HL-60 (cell line): ENCODE measurements at regions not wholly inside any gene's neighbourhood (a gene's known extent, or its start where the extent isn't known, plus 50 kb on each side); places are given as distances from the start of the nearest gene placed in this dataset.
A peak's percentile ranks its signal among the peaks of the same experiment; 100 is the strongest.

Source experiments
- DNase-seq, 2 experiments: peaks; one replicate each; pipeline ENCODE4 v3.0.0-alpha.2; 2010 to 2020; ENCODE audit warnings: low read depth in 1 of 2, low spot score in 1 of 2
- H3K27ac ChIP-seq: fragments of 250-450 bp; sonication (Bioruptor Pico); replicated peaks from 2 replicates; pipeline ENCODE4 v1.5.1; 2020; ENCODE audit warnings: mild to moderate bottlenecking, moderate library complexity
- H3K27me3 ChIP-seq: fragments of 250-450 bp; sonication (Bioruptor Pico); 2 replicates; pipeline ENCODE4 v1.5.1; 2021; ENCODE audit warnings: mild to moderate bottlenecking, moderate library complexity; ENCODE audit not compliant: insufficient read depth, poor library complexity, severe bottlenecking
- H3K4me3 ChIP-seq: replicated peaks from 2 replicates; pipeline ENCODE4 v1.5.1; 2011; ENCODE audit warnings: mild to moderate bottlenecking, control low read depth, low read length; ENCODE audit not compliant: insufficient read depth
- GABPA ChIP-seq: IDR thresholded peaks from 2 replicates; pipeline ENCODE4 v1.6.1; 2012; ENCODE audit warnings: low read depth
- POLR2AphosphoS5 ChIP-seq: IDR thresholded peaks from 2 replicates; pipeline ENCODE4 v1.6.1; 2012; ENCODE audit warnings: low read depth
- SPI1 ChIP-seq: IDR thresholded peaks from 2 replicates; pipeline ENCODE4 v1.6.1; 2012; ENCODE audit warnings: low read depth, mild to moderate bottlenecking, borderline replicate concordance
- TF ChIP-seq, protein P1 (sequence below): IDR thresholded peaks from one replicate; pipeline ENCODE4 v1.5.1; 2011; ENCODE audit warnings: low read length, control low read depth, inconsistent platforms; ENCODE audit not compliant: insufficient read depth
- TF ChIP-seq, protein P2 (sequence below): IDR thresholded peaks from 2 replicates; pipeline ENCODE4 v1.6.1; 2012; ENCODE audit warnings: low read depth; ENCODE audit not compliant: insufficient replicate concordance

DNA sequence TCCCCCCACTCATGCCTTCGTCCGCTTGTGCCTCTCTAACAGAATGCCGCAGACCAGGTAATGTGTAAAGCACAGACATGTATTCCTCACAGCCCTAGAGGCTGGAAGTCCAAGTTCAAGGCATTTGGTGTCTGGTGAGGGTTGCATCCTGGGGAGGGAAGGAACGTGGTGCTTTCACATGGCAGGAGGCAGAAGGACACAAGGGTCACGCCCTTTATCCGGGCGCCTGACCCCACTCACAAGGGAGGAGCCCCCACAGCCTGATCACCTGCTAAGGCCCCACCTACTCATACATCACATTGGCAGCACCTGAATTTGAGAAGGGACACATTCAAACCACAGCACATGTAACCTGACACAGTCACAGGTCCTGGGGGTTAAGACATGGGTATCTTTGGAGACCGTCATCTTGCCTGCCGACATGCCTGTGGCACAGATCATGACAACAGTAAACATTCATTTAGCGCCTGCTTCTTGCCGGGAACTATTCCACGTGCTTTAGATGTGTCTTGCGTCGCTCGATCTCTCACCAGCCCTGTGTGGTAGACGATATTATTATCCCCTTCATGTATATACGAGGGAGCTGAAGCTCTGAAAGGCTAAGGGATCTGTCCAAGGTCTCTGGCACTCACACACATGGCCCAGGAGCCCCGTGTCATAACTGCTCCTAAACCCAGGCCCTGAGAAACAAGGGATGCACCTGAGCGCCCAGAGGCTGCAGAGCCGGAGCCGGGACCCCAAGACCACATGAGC lies 235.6 kb downstream of the NPHP4 start:
- Histone ChIP-seq H3K27ac (no peak overlapping the region), H3K27me3 (no peaks in the 10 kb centered on the region), H3K4me3 (no peak overlapping the region)
- TF ChIP-seq SPI1 = no peak
- TF ChIP-seq, protein P1, sequence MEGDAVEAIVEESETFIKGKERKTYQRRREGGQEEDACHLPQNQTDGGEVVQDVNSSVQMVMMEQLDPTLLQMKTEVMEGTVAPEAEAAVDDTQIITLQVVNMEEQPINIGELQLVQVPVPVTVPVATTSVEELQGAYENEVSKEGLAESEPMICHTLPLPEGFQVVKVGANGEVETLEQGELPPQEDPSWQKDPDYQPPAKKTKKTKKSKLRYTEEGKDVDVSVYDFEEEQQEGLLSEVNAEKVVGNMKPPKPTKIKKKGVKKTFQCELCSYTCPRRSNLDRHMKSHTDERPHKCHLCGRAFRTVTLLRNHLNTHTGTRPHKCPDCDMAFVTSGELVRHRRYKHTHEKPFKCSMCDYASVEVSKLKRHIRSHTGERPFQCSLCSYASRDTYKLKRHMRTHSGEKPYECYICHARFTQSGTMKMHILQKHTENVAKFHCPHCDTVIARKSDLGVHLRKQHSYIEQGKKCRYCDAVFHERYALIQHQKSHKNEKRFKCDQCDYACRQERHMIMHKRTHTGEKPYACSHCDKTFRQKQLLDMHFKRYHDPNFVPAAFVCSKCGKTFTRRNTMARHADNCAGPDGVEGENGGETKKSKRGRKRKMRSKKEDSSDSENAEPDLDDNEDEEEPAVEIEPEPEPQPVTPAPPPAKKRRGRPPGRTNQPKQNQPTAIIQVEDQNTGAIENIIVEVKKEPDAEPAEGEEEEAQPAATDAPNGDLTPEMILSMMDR = no peak
- TF ChIP-seq GABPA = no peak
- TF ChIP-seq, protein P2, sequence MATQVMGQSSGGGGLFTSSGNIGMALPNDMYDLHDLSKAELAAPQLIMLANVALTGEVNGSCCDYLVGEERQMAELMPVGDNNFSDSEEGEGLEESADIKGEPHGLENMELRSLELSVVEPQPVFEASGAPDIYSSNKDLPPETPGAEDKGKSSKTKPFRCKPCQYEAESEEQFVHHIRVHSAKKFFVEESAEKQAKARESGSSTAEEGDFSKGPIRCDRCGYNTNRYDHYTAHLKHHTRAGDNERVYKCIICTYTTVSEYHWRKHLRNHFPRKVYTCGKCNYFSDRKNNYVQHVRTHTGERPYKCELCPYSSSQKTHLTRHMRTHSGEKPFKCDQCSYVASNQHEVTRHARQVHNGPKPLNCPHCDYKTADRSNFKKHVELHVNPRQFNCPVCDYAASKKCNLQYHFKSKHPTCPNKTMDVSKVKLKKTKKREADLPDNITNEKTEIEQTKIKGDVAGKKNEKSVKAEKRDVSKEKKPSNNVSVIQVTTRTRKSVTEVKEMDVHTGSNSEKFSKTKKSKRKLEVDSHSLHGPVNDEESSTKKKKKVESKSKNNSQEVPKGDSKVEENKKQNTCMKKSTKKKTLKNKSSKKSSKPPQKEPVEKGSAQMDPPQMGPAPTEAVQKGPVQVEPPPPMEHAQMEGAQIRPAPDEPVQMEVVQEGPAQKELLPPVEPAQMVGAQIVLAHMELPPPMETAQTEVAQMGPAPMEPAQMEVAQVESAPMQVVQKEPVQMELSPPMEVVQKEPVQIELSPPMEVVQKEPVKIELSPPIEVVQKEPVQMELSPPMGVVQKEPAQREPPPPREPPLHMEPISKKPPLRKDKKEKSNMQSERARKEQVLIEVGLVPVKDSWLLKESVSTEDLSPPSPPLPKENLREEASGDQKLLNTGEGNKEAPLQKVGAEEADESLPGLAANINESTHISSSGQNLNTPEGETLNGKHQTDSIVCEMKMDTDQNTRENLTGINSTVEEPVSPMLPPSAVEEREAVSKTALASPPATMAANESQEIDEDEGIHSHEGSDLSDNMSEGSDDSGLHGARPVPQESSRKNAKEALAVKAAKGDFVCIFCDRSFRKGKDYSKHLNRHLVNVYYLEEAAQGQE = peak; percentile 7
- no peak for TF ChIP-seq POLR2AphosphoS5
- DNase-seq = no peak

DNA sequence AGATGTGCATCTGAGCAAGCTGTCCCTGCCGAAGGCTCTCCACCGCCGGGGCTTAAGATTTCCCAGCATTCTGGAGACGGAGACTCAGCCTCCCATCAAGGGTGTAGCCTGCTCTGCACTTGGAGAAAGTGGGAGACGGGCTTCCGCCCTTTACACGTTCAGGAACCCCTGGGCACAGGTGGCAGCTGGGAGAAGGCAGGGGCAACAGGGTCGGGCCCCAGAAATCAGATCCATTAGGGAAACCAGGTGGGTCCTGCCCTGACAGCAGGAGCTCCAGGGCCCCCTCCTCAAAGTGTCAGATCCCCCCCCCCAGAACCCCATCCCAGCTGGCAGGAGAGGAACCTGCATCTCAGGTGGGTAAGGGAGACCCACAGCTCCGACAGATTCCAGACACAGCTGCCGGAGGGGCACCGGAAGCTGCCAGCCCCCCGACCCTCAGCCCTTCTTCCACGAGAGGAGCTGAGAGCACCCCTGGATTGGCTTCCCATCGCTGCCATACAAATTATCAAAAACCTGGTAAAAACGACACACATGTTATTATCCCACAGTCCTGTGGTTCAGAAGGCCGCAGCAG lies 236.6 kb downstream of the NPHP4 start:
- H3K27ac ChIP-seq = no peak overlapping the region
- no peak for DNase-seq
- H3K27me3 ChIP-seq = no peaks in the 10 kb centered on the region
- TF ChIP-seq SPI1 = no peak
- TF ChIP-seq, protein P1 = no peak
- no peak for TF ChIP-seq GABPA
- TF ChIP-seq, protein P2 = no peak
- no peak for TF ChIP-seq POLR2AphosphoS5
- no peak overlapping the region for H3K4me3 ChIP-seq

DNA sequence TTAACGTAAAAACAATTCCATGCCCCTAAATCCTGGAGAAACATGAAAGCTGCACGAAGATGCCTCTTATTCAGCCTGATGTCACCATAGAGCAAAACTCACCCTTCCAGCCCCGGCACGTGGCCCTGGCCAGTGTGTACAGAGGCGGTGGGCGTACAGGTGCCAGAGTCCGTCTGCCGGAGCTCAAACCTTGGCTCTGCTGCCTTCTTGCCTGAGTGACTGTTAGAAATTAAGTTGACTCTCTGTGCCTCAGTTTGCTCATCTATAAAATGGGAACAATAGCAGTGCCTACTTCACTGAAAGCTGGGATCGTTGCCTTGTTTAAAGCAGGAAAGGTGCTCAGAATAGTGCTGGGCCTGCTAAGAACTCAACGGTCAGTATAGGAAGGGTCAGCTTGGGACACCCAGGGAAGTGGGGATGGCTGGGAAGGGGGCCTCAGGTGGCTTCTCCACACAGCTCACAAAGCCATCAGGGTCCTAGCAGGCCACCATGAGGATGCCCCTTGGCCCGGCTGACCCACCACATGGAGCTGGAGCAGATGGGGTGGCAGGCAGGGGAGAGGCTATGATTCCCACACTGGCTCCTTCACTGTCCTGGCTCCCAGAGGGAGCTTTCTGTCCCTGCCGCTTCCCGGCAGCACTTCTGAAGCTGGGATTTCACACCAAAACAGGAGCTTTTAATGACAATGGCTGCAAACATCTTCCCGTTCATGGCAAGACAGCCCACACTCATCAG lies 237.2 kb downstream of the NPHP4 start:
- no peak for TF ChIP-seq SPI1
- no peak overlapping the region for H3K4me3 ChIP-seq
- no peaks in the 10 kb centered on the region for H3K27me3 ChIP-seq
- no peak for DNase-seq
- no peak overlapping the region for H3K27ac ChIP-seq
